HS-27A (cell line): ENCODE measurements at regions not wholly inside any gene's neighbourhood (a gene's known extent, or its start where the extent isn't known, plus 50 kb on each side); places are given as distances from the start of the nearest gene placed in this dataset.

ENCODE experiments used
- DNase-seq: peaks from one replicate; pipeline ENCODE4 v3.0.0-alpha.2; 2012; ENCODE audit warnings: low read depth, missing footprints

DNA sequence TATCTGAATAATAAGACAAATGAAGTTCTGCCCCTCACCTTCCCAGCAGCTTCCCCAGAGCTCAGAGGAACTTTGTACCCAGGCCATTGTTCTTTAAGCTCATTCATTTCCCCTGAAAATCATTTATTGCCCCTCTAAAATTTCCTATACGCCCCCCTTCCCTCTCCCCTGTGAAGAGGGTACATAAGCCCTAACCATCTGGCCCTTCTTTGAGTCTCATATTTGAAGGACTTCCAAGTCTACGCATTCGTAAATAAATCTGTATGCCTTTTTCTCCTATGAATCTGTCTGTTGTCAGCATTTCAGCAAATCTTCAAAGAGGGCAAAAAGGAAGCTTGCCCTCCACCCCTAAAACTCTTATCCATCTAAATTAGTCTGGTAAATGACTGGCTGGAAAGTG, 73.1 kb upstream of the DST start:
- DNase-seq, result no peak

DNA sequence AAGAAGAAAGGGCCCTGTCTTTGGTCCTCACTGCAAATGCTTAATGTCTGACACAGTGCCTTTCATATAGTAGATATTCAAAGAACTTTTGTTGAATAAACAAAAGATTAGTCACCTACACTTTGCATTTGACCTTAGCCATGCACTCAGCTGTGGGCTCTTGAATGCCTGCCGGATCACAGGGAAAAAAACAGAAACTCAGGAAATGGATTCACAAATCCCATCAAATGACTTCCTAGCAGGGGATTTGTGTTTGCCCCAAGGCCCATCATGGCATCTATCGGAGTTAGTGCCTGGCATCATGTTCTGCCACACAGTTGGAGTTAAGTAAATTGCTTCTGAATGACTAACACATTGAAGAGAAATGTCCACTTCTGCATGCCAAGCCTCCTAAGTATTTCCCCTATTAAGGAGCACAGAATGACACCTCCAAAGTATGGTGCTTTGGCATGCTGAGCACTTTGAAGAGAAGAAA, 72.3 kb upstream of the DST start:
- DNase-seq, result peak; percentile 77

DNA sequence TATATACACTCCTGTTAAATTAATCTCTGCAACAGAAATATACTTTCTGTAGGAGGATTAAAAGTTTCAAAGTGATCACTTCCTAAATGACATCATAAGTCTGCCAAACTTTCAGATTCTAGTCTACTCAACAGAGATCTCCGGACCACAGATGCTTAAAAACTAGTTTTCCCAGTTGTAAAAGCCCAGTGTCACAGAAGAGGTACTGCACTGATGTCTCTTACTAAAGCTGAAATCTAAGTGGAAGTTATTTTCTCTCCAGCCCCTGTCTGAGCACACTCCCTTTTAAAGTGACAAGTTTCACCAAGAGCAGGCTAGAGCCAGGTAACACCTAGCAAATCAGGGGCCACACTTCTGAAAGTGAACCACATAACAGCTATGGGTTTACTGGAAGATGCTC, 71.6 kb upstream of the DST start:
- DNase-seq, result no peak

DNA sequence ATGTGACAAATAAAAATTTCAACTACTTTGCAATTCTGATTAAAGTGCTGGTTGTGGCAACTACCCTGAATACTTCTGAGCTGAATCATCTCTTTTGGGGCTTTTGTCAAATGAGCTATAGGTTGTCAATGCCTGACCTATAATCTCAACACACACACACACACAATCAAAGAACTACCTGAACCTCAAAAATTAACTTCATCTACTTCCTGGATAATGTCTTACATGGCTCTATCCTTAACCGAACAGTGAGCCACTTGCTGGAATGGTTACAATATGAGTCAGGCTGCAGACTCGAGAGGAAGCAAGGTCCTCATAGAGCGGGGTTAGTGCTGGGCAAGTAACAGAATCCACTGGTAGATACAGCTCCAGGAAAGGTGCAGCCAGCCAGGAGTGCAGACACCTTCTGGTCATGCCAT, 70.6 kb upstream of the DST start:
- DNase-seq, result no peak

DNA sequence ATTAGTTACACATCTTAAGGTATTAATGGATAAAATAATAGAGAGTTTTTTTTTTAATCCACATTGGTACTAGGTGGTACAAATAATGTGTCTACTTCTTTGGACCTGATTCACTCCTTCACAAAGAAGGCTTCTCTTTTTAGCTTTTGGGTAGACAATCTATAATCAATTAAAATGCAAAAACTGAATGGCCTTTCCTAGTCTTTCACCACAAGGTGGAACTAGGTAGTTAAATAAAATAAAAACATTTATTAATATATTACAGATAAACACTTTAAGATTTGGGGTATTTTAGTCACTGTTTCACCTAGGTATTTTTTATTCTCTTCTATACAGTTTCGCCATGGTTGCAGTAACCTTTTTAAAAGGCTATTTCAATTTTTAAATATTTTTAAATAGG, 68.3 kb upstream of the DST start:
- DNase-seq, result no peak

DNA sequence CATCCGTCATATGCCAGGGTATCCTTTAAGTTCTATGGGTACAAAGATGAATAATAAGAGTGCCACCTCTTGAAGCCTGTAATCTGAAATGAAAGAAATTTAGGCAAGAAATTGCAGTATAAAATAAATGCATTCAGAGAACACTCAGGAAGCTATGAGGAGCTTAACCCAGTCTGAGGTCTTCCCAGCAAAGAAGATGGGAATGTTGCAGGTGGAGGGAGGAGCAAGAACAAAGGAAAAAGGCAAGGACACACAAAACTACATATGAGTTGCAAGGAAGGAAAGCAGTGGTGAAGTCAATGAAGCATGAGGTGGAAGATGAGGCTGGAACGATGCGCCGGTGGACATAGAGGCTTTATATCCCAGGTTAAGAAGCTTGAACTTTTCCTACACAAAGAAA, 67.0 kb upstream of the DST start:
- DNase-seq, result no peak

DNA sequence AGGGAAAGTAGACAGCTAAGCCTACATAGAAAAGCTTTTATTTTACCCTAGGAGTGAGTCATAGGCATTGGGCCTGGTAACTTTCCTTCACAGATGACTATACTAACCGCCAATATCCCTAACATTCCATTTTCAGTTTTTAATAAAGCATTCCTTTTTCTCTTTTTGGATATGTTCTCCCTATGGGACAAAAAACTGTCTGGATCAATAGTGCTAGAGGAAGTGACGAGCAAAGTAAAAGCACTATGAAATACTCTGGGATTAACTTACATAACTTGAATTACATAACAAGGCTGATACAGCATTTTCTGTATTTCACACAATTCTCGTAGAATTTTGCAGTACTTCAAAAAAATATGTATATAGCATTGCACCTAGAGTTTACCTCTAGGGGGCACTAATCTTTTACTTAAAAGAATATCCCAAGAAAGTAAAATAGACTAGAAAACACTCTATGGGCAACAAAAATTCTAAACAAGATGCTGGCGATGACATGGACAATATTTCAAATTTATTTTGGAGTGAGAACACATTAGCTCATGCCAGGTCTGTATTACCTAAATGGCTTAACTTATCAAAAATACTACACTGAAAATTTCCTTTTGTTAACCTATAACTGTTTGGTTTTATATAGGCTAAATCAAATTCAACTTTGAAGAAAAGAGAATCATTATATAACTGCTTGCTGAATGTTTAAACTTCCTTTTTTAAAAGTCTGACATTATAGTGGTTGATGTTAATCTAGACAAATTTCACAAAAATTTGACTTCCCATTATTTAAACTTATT, 66.3 kb upstream of the DST start:
- peak; percentile 64 for DNase-seq

DNA sequence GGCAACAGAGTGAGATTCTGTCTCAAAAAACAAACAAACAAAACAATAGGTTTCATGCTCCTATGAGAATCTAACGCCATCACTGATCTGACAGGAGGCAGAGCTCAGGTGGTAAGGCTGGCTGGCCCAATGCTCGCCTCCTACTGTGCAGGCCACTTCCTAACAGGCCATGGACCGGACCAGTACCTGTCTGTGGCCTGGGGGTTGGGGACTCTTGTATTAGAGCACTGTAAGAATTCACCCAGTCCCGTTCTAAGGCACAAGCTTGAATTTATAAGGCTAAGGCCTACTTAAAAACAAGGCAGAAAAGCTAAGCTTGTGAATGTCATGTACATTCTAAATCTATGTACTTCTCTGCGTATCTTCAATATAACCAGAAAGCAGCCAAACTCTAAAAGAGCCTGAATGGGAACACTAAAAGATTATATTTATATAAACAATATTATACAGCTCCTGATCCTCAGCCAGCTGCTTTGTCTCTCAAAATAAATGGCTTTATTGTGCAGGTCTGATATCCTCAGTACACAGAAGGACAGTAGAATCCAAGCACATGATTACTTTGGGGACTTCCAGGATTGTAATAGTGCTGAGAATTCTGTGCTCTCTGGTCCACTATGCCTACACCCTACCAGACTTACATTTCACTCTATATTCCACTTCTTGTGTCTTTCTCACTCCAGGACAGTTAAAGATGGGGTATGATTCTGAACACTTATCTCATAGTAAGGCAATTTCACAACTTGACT, 64.5 kb upstream of the DST start:
- DNase-seq, result no peak

DNA sequence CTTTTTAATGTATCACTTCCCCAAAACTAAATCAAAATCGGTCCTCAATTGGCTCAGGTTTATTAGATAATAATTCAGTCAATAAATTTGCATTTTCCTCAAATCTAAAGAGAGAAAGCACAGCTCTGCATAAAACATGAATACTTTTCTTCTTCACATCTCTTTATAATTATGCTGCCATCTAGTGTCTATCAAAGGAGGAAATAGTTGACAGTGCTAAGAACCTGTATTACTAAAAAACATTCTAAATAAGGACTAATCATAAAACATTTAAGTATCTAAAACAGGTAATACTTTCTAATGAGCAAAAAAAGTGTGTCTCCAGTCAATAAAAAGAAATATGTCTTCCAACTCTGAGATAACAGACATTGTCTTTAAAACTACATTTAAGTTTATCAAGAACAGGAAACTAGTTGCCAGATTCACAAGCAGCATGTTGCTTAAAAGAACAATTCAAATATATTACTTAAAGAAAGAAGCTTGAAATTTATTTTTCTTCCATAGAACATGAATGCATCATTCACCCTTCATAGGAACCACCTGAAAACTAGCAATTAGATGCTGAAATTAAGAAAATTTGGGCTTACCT, 56.5 kb upstream of the DST start:
- no peak for DNase-seq

DNA sequence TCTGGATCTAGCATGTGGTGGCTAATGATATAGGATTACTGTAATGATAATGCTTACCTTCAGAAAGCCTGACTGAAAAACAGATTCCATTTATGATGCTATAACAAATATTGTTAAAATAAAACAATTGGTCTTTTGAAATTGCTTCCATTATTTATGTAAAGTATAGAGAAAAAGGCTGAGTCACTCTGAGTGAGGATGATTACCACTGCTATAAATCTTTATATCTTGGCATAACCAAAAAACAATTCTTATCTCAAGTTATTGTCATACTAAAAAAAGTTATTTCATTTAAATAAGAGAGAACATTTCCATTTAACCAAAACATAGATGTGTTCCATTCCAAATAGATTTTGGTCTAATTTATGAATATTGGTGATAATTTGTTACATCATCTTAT, 53.0 kb upstream of the DST start:
- DNase-seq, result no peak

DNA sequence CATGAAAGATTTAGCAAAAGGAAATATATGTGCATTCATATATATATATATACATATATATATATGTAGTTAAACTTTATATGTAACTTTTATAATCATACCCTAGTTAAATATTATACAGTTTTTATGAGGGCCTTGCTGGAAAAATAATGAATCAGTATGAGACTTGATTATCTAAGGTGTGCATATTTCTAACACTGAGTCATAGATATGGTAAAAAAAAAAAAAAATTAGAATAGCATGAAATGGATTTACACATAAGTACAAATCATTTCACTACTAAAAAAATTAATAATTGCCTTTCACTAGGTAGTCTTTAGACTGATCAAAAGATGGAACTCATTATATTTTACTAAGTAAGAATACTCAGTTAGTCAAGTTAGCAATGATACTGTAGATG, 51.3 kb upstream of the DST start:
- no peak for DNase-seq

DNA sequence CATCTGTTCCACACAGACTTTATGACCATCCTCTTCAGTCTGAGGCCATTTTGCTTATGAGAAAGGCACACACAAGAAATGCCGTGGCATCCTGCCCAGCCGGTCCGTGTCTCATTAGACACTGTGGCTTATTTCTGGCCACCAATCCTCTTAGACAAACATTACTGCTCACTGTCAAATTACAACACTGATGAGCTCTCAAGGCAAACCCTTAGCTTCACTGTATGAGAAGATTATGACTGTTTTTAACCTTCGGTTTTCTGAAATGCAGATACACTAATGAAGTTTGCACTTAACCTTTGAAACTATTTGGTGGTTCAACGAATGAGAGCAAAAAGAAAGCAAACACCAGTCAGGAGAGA, 50.5 kb upstream of the DST start:
- DNase-seq, result no peak

DNA sequence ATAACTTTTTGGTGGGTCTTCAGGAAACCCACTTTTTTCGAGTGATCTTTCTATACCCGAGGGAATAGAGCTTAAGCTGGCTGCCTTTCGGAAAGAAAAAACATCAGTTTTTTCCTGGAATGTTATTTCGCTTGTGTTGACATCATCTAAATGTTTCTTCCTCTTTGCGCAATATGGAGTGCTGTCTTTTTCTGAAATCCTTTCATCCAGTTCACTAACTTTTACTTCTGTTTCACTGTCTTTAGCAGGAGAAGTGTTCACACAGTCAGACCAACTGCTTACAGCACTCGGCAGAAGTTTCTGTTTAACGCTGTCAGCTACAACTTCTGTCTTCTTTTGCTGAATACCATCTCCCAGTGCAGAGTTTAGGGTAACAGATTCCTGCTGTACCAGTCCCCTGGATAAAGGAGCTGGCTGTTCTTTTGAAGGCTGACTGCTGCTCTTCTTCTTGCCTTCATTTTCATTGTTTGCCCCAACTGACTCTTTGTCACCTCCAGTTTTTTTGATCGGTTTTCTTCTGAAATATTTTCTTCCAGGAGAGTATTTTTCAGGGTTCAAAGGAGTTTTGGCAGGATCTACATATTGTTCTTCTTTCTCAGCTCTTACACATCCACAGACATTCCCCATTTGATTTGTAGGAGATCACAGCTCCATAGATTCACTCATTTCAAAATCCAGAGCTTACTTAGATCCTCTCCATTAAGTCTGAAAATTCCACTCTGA, 50.0 kb upstream of the DST start:
- no peak for DNase-seq
